ENCODE measurements at regions not wholly inside any gene's neighbourhood (a gene's known extent, or its start where the extent isn't known, plus 50 kb on each side); places are given as distances from the start of the nearest gene placed in this dataset.

DNA sequence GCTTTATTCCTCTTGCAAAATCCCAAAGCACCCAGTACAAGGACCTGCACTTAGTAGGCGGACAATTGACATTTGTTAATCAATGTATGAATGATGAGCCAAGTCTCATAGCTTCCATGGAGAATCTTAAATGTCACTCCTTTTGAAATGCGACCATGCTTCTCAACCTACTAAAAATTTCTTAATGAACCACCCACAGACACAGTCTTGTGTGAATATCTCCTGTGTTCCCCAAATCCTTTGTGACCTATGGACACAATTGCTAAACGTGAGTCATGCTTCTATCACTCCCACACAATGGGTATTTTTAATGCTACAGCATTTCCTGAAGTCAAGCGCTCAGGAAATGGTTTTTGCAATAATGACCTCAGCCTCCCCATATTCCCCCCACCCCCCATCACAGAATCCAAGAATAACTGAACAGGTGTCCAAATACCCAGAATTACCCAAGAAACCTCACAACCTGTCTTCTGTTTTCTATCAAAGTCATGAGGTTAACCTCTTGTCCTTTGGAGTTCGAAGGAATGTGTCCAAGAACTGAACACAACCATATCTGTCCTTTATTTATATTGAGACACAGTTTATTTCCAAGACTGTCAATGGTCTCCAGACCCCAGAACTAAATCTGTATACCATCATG lies 163.6 kb upstream of the PLEKHG7 start:
- DNase-seq (ENCODE audit: low read depth in 1 of 2, low spot score in 1 of 2) = peak in 1 of 2 experiments; percentile 58
- 43% methylated on average over 5 of the region's 5 CpGs for WGBS (ENCODE audit: missing lambda C conversion rate)
- Histone ChIP-seq H3K9me3 (no peaks in the 10 kb centered on the region), H3K4me1 (peaks cover 16% of the 10 kb centered on the region), H3K4me2 (peak overlapping the region; percentile 45; the same call in 2 of the 3 replicates), H3K27ac (peak overlapping the region; percentile 39 to 51; a peak in 4 of 6 replicates), H3K4me3 (no peak overlapping the region)
- ATAC-seq = peak in 1 of 2 experiments; percentile 55; a peak in 2 of 6 replicates
- FAIRE-seq = no peak
- ChIA-PET CTCF (no interaction called here), POLR2A (no interaction called here)
- no peak for TF ChIP-seq NPAS2 (CRISPR knock-in tag; IDR thresholded peaks at IDR 0.05; ENCODE audit: borderline replicate concordance)
- TF ChIP-seq ZC3H11A (IDR thresholded peaks at IDR 0.05) = no peak
- no peak for TF ChIP-seq EHF (CRISPR knock-in tag; IDR thresholded peaks at IDR 0.05)
- TF ChIP-seq REST (IDR thresholded peaks at IDR 0.05) = no peak
- TF ChIP-seq CEBPB (IDR thresholded peaks at IDR 0.05) = 0 out of 4 replicates have a peak, but pooled peaks have one; percentile 28 to 29
- TF ChIP-seq, protein P1, sequence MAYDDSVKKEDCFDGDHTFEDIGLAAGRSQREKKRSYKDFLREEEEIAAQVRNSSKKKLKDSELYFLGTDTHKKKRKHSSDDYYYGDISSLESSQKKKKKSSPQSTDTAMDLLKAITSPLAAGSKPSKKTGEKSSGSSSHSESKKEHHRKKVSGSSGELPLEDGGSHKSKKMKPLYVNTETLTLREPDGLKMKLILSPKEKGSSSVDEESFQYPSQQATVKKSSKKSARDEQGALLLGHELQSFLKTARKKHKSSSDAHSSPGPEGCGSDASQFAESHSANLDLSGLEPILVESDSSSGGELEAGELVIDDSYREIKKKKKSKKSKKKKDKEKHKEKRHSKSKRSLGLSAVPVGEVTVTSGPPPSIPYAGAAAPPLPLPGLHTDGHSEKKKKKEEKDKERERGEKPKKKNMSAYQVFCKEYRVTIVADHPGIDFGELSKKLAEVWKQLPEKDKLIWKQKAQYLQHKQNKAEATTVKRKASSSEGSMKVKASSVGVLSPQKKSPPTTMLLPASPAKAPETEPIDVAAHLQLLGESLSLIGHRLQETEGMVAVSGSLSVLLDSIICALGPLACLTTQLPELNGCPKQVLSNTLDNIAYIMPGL (CRISPR knock-in tag; IDR thresholded peaks at IDR 0.05; ENCODE audit: borderline replicate concordance) = no peak
- TF ChIP-seq ZFP36 (IDR thresholded peaks at IDR 0.05; ENCODE audit: borderline replicate concordance, partially characterized antibody) = no peak
- no peak for TF ChIP-seq ATOH8 (CRISPR knock-in tag; IDR thresholded peaks at IDR 0.05; ENCODE audit: low read depth)
- TF ChIP-seq CBX2 (IDR thresholded peaks at IDR 0.05; ENCODE audit: borderline replicate concordance, low read depth) = no peak
- peak; percentile 43 for TF ChIP-seq JUNB (IDR thresholded peaks at IDR 0.05)
- no peak for TF ChIP-seq RNF2 (IDR thresholded peaks at IDR 0.05; ENCODE audit: borderline replicate concordance, low read depth)
- peak; percentile 35; the same call in 1 of the 2 replicates for TF ChIP-seq FOSL2 (IDR thresholded peaks at IDR 0.05)
- peak; percentile 70 for TF ChIP-seq FOSL2 (CRISPR knock-in tag; IDR thresholded peaks at IDR 0.05)

- no peaks in the 10 kb centered on the region for H3K9me3 ChIP-seq
- TF ChIP-seq MYC (IDR thresholded peaks at IDR 0.05; ENCODE audit: borderline replicate concordance, low read length) (no peak), CBX2 (IDR thresholded peaks at IDR 0.05; ENCODE audit: borderline replicate concordance, low read depth) (no peak), CBX8 (IDR thresholded peaks at IDR 0.05) (no peak)
- ChIA-PET CTCF (no interaction called here), POLR2A (no interaction called here)
- H3K4me1 ChIP-seq = peaks cover 16% of the 10 kb centered on the region
- 84% methylated on average over 3 of the region's 3 CpGs for WGBS (ENCODE audit: missing lambda C conversion rate)
- FAIRE-seq (no peak), DNase-seq (ENCODE audit: low read depth in 1 of 2, low spot score in 1 of 2) (no peak), ATAC-seq (no peak)
- no peak overlapping the region for H3K4me2 ChIP-seq
- H3K27ac ChIP-seq = no peak overlapping the region
- no peak overlapping the region for H3K4me3 ChIP-seq
Observed at GRCh38 chr12:92537290-92537960, 165.4 kb upstream of the PLEKHG7 start.

- ATAC-seq (no peak), FAIRE-seq (no peak), DNase-seq (ENCODE audit: low read depth in 1 of 2, low spot score in 1 of 2) (no peak)
- Histone ChIP-seq H3K27ac (no peak overlapping the region), H3K4me1 (peaks cover 16% of the 10 kb centered on the region), H3K9me3 (no peaks in the 10 kb centered on the region), H3K4me3 (no peak overlapping the region), H3K4me2 (no peak overlapping the region)
- POLR2A ChIA-PET = no interaction called here
- CTCF ChIA-PET = no interaction called here
- WGBS (ENCODE audit: missing lambda C conversion rate) = 88% methylated on average over 3 of the region's 3 CpGs
- TF ChIP-seq ZC3H11A (IDR thresholded peaks at IDR 0.05) (no peak), JUN (IDR thresholded peaks at IDR 0.05) (no peak), CEBPB (IDR thresholded peaks at IDR 0.05) (no peak), MYC (IDR thresholded peaks at IDR 0.05; ENCODE audit: borderline replicate concordance, low read length) (no peak), HOXA7 (CRISPR knock-in tag; IDR thresholded peaks at IDR 0.05) (no peak), RCOR1 (IDR thresholded peaks at IDR 0.05; ENCODE audit: low read depth, low read length) (no peak), CBX8 (IDR thresholded peaks at IDR 0.05) (no peak), NPAS2 (CRISPR knock-in tag; IDR thresholded peaks at IDR 0.05; ENCODE audit: borderline replicate concordance) (no peak), EHF (CRISPR knock-in tag; IDR thresholded peaks at IDR 0.05) (no peak)
- TF ChIP-seq, protein P1 (CRISPR knock-in tag; IDR thresholded peaks at IDR 0.05; ENCODE audit: borderline replicate concordance) = no peak
- TF ChIP-seq, protein P2, sequence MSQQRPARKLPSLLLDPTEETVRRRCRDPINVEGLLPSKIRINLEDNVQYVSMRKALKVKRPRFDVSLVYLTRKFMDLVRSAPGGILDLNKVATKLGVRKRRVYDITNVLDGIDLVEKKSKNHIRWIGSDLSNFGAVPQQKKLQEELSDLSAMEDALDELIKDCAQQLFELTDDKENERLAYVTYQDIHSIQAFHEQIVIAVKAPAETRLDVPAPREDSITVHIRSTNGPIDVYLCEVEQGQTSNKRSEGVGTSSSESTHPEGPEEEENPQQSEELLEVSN (IDR thresholded peaks at IDR 0.05; ENCODE audit: borderline replicate concordance, low read depth) = no peak
- TF ChIP-seq, protein P3, sequence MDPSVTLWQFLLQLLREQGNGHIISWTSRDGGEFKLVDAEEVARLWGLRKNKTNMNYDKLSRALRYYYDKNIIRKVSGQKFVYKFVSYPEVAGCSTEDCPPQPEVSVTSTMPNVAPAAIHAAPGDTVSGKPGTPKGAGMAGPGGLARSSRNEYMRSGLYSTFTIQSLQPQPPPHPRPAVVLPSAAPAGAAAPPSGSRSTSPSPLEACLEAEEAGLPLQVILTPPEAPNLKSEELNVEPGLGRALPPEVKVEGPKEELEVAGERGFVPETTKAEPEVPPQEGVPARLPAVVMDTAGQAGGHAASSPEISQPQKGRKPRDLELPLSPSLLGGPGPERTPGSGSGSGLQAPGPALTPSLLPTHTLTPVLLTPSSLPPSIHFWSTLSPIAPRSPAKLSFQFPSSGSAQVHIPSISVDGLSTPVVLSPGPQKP (IDR thresholded peaks at IDR 0.05; ENCODE audit: low read depth, low read length) = no peak
Observed at GRCh38 chr12:92535961-92536360, 166.8 kb upstream of the PLEKHG7 start.

Measured in A549 (cell line).